Osteoblast (primary cell): ENCODE measurements at regions not wholly inside any gene's neighbourhood (a gene's known extent, or its start where the extent isn't known, plus 50 kb on each side); places are given as distances from the start of the nearest gene placed in this dataset.

Experiments used
- DNase-seq: peaks from one replicate; pipeline ENCODE4 v3.0.0; 2011; ENCODE audit warnings: low spot score, mixed read lengths; ENCODE audit not compliant: insufficient read length; ENCODE audit errors: missing footprints
- H2AFZ ChIP-seq: 2 replicates; pipeline ENCODE4 v1.6.0; 2011; ENCODE audit warnings: mild to moderate bottlenecking, low read length
- H3K27ac ChIP-seq: 2 replicates; pipeline ENCODE4 v1.5.1; 2011; ENCODE audit warnings: mild to moderate bottlenecking, low read depth, low read length, moderate library complexity
- H3K27me3 ChIP-seq: 2 replicates; pipeline ENCODE4 v1.6.0; 2012; ENCODE audit warnings: mild to moderate bottlenecking, control low read depth, inconsistent platforms, low read length, moderate library complexity; ENCODE audit not compliant: insufficient read depth
- H3K36me3 ChIP-seq: 2 replicates; pipeline ENCODE4 v1.5.1; 2011; ENCODE audit warnings: mild to moderate bottlenecking, low read length, control low read depth, moderate library complexity; ENCODE audit not compliant: insufficient read depth
- H3K4me1 ChIP-seq: 2 replicates; pipeline ENCODE4 v1.5.1; 2011; ENCODE audit warnings: mild to moderate bottlenecking, low read length, control low read depth, moderate library complexity; ENCODE audit not compliant: insufficient read depth
- H3K4me2 ChIP-seq: 2 replicates; pipeline ENCODE4 v1.6.0; 2011; ENCODE audit warnings: mild to moderate bottlenecking, low read length; ENCODE audit not compliant: insufficient read depth
- H3K4me3 ChIP-seq: fragments of 200-600 bp; sonication (generic); 3 replicates; pipeline ENCODE4 v1.5.1; 2012; ENCODE audit warnings: mild to moderate bottlenecking, low read length, inconsistent platforms; ENCODE audit not compliant: insufficient read depth
- H3K79me2 ChIP-seq: 2 replicates; pipeline ENCODE4 v1.6.0; 2012; ENCODE audit warnings: mild to moderate bottlenecking, low read length, control low read depth, inconsistent platforms; ENCODE audit not compliant: insufficient read depth
- H3K9me3 ChIP-seq: 2 replicates; pipeline ENCODE4 v1.5.1; 2011; ENCODE audit warnings: low read depth, low read length, control low read depth
- H4K20me1 ChIP-seq: 2 replicates; pipeline ENCODE4 v1.6.0; 2012; ENCODE audit warnings: mild to moderate bottlenecking, low read length, control low read depth; ENCODE audit not compliant: insufficient read depth
- CTCF ChIP-seq: IDR thresholded peaks from 2 replicates; pipeline ENCODE4 v1.5.1; 2011; ENCODE audit warnings: mild to moderate bottlenecking, low read depth, low read length, moderate library complexity; ENCODE audit errors: extremely low read depth

- H3K79me2 ChIP-seq = no peaks in the 10 kb centered on the region
- H3K27ac ChIP-seq = no peak overlapping the region
- no peaks in the 10 kb centered on the region for H3K9me3 ChIP-seq
- no peaks in the 10 kb centered on the region for H3K4me1 ChIP-seq
- no peak for DNase-seq
- no peaks in the 10 kb centered on the region for H3K36me3 ChIP-seq
- no peaks in the 10 kb centered on the region for H3K27me3 ChIP-seq
- no peaks in the 10 kb centered on the region for H4K20me1 ChIP-seq
- no peak overlapping the region for H3K4me2 ChIP-seq
- TF ChIP-seq CTCF = no peak
- H3K4me3 ChIP-seq = no peak overlapping the region
- H2AFZ ChIP-seq = no peak overlapping the region
Measured at GRCh38 chr18:14905350-14905749, 157.4 kb downstream of the ANKRD30B start.

GRCh38 chr18:14905979-14906378, 158.0 kb downstream of the ANKRD30B start:
- TF ChIP-seq CTCF = no peak
- Histone ChIP-seq H3K27ac (no peak overlapping the region), H3K4me1 (no peaks in the 10 kb centered on the region), H3K79me2 (no peaks in the 10 kb centered on the region), H3K9me3 (no peaks in the 10 kb centered on the region), H3K27me3 (no peaks in the 10 kb centered on the region), H3K4me2 (no peak overlapping the region), H3K4me3 (no peak overlapping the region), H4K20me1 (no peaks in the 10 kb centered on the region), H3K36me3 (no peaks in the 10 kb centered on the region), H2AFZ (no peak overlapping the region)
- DNase-seq = no peak

GRCh38 chr18:14907420-14907819, 159.4 kb downstream of the ANKRD30B start:
- TF ChIP-seq CTCF = no peak
- Histone ChIP-seq H3K4me2 (no peak overlapping the region), H2AFZ (no peak overlapping the region), H3K4me1 (peaks cover under 1% of the 10 kb centered on the region), H3K36me3 (no peaks in the 10 kb centered on the region), H3K27me3 (no peaks in the 10 kb centered on the region), H3K79me2 (no peaks in the 10 kb centered on the region), H3K4me3 (no peak overlapping the region), H4K20me1 (no peaks in the 10 kb centered on the region), H3K27ac (no peak overlapping the region), H3K9me3 (no peaks in the 10 kb centered on the region)
- no peak for DNase-seq

- no peak overlapping the region for H3K27ac ChIP-seq
- no peaks in the 10 kb centered on the region for H3K36me3 ChIP-seq
- DNase-seq = no peak
Measured at GRCh38 chr18:14908541-14908940, 160.6 kb downstream of the ANKRD30B start.

More at GRCh38 chr18:14908541-14908940, 160.6 kb downstream of the ANKRD30B start:
- no peak overlapping the region for H3K4me3 ChIP-seq
- no peaks in the 10 kb centered on the region for H3K9me3 ChIP-seq
- no peak overlapping the region for H3K4me2 ChIP-seq
- TF ChIP-seq CTCF = no peak
- H2AFZ ChIP-seq = no peak overlapping the region
- H3K79me2 ChIP-seq = no peaks in the 10 kb centered on the region
- H4K20me1 ChIP-seq = no peaks in the 10 kb centered on the region
- H3K4me1 ChIP-seq = peaks cover 6% of the 10 kb centered on the region
- H3K27me3 ChIP-seq = no peaks in the 10 kb centered on the region
